ENCODE measurements at regions not wholly inside any gene's neighbourhood (a gene's known extent, or its start where the extent isn't known, plus 50 kb on each side); places are given as distances from the start of the nearest gene placed in this dataset.
"Not testable (repeated sequence)": the region's sequence is repeated elsewhere in the genome, so short reads cannot be mapped to it uniquely, and the experiment has no call there.

GRCh38 chr14:38538053-38538452 is 282.2 kb upstream of the CLEC14A start:
- H3K9me3 ChIP-seq (ENCODE audit: control insufficient read depth, low read length); H3K4me1 ChIP-seq (ENCODE audit: control insufficient read depth in 1 of 2, insufficient read depth in 2 of 2, low read length in 2 of 2); ATAC-seq (ENCODE audit: low FRiP score); H3K4me3 ChIP-seq (ENCODE audit: low read length in 2 of 2); H3K27ac ChIP-seq (ENCODE audit: low read depth in 1 of 2, low read length in 2 of 2); intact Hi-C loops (cut with DNase I); H3K27me3 ChIP-seq (ENCODE audit: control insufficient read depth in 1 of 2, insufficient read depth in 2 of 2, low read length in 1 of 2); DNase-seq; H3K36me3 ChIP-seq (ENCODE audit: control insufficient read depth in 1 of 2, insufficient read depth in 2 of 2, low read length in 1 of 2): not testable (repeated sequence)
- 80 to 86% methylated on average over 5 of the region's 5 CpGs for WGBS, 2 donors

- WGBS, 2 donors, result 51% methylated on average over 4 of the region's 4 CpGs
- DNase-seq, result no peak
- no peak for ATAC-seq (ENCODE audit: low FRiP score)
- Histone ChIP-seq H3K4me3 (ENCODE audit: low read length in 2 of 2) (no peak overlapping the region), H3K36me3 (ENCODE audit: control insufficient read depth in 1 of 2, insufficient read depth in 2 of 2, low read length in 1 of 2) (no peaks in the 10 kb centered on the region), H3K4me1 (ENCODE audit: control insufficient read depth in 1 of 2, insufficient read depth in 2 of 2, low read length in 2 of 2) (no peaks in the 10 kb centered on the region), H3K27me3 (ENCODE audit: control insufficient read depth in 1 of 2, insufficient read depth in 2 of 2, low read length in 1 of 2) (no peaks in the 10 kb centered on the region), H3K27ac (ENCODE audit: low read depth in 1 of 2, low read length in 2 of 2) (no peak overlapping the region), H3K9me3 (ENCODE audit: control insufficient read depth, low read length) (no peaks in the 10 kb centered on the region)
- intact Hi-C loops (cut with DNase I), result no loop called here
These were observed 280.6 kb upstream of the CLEC14A start for GRCh38 chr14:38536376-38537038.

GRCh38 chr14:38528582-38528981 is 272.7 kb upstream of the CLEC14A start:
- H3K4me1 ChIP-seq (ENCODE audit: control insufficient read depth in 1 of 2, insufficient read depth in 2 of 2, low read length in 2 of 2), result no peaks in the 10 kb centered on the region
- no peak for ATAC-seq (ENCODE audit: low FRiP score)
- H3K4me3 ChIP-seq (ENCODE audit: low read length in 2 of 2), result no peak overlapping the region
- no peaks in the 10 kb centered on the region for H3K9me3 ChIP-seq (ENCODE audit: control insufficient read depth, low read length)
- no peaks in the 10 kb centered on the region for H3K27me3 ChIP-seq (ENCODE audit: control insufficient read depth in 1 of 2, insufficient read depth in 2 of 2, low read length in 1 of 2)
- no peak for DNase-seq
- intact Hi-C loops (cut with DNase I), result no loop called here
- H3K27ac ChIP-seq (ENCODE audit: low read depth in 1 of 2, low read length in 2 of 2), result no peak overlapping the region
- no peaks in the 10 kb centered on the region for H3K36me3 ChIP-seq (ENCODE audit: control insufficient read depth in 1 of 2, insufficient read depth in 2 of 2, low read length in 1 of 2)

DNA sequence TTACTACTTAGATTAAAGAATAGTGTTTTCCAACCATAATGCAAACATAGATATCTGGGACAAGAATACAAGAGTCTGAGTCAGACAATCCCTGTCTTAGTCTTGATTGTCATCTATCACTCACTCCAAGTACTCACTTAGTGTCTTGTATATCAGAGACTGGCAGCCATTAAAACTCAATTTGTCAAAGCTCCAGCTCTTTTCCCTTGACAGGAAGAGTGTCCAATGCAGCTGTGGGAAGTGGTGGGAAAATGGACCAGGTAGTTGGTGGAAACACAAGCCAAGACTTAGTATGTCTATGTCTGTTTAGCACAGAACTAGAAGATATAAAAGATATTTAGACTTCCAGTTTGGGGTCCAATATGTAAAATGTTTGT is 271.6 kb upstream of the CLEC14A start:
- no peak overlapping the region for H3K27ac ChIP-seq (ENCODE audit: low read depth in 1 of 2, low read length in 2 of 2)
- no peak overlapping the region for H3K4me3 ChIP-seq (ENCODE audit: low read length in 2 of 2)
- intact Hi-C loops (cut with DNase I), result no loop called here
- H3K36me3 ChIP-seq (ENCODE audit: control insufficient read depth in 1 of 2, insufficient read depth in 2 of 2, low read length in 1 of 2), result no peaks in the 10 kb centered on the region
- H3K9me3 ChIP-seq (ENCODE audit: control insufficient read depth, low read length), result no peaks in the 10 kb centered on the region
- H3K27me3 ChIP-seq (ENCODE audit: control insufficient read depth in 1 of 2, insufficient read depth in 2 of 2, low read length in 1 of 2), result no peaks in the 10 kb centered on the region
- H3K4me1 ChIP-seq (ENCODE audit: control insufficient read depth in 1 of 2, insufficient read depth in 2 of 2, low read length in 2 of 2), result no peaks in the 10 kb centered on the region
- no peak for DNase-seq
- no peak for ATAC-seq (ENCODE audit: low FRiP score)

DNA sequence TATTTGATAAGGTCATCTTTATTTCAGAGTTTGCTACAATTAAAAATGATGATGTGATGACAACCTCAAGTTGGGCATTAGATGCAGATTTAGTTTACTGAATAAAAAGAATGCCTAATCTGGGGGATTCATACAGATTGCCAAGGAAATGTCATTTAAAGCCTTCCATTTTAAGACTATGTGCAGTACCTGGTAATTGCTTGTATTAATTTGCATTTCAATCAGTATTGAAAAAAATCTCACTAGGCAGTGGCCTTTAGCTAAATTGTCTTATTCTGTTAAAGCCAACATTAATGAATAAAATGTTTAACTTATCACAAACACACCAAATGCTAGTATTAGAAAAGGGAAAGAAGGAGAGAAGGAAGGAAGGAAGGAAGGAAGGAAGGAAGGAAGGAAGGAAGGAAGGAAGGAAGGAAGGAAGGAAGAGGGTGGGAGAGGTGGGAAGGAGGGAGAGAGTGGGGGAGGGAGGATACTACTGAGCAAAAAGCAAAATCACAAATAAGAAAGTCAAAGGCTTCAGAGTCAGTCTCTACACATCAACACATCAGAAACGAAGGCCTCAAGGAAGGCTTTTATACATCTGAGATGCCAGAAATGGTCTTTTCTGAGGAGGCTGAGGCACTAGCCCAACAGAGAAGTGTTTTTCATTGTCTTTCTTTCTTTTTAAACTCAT is 271.1 kb upstream of the CLEC14A start:
- 67 to 72% methylated on average over 1 of the region's 1 CpG for WGBS, 2 donors
- H3K36me3 ChIP-seq (ENCODE audit: control insufficient read depth in 1 of 2, insufficient read depth in 2 of 2, low read length in 1 of 2), result no peaks in the 10 kb centered on the region
- no peaks in the 10 kb centered on the region for H3K9me3 ChIP-seq (ENCODE audit: control insufficient read depth, low read length)
- intact Hi-C loops (cut with DNase I), result no loop called here
- no peak overlapping the region for H3K4me3 ChIP-seq (ENCODE audit: low read length in 2 of 2)
- no peak for ATAC-seq (ENCODE audit: low FRiP score)
- no peak for DNase-seq
- no peak overlapping the region for H3K27ac ChIP-seq (ENCODE audit: low read depth in 1 of 2, low read length in 2 of 2)
- H3K4me1 ChIP-seq (ENCODE audit: control insufficient read depth in 1 of 2, insufficient read depth in 2 of 2, low read length in 2 of 2), result no peaks in the 10 kb centered on the region
- no peaks in the 10 kb centered on the region for H3K27me3 ChIP-seq (ENCODE audit: control insufficient read depth in 1 of 2, insufficient read depth in 2 of 2, low read length in 1 of 2)

- no peaks in the 10 kb centered on the region for H3K27me3 ChIP-seq (ENCODE audit: control insufficient read depth in 1 of 2, insufficient read depth in 2 of 2, low read length in 1 of 2)
- H3K36me3 ChIP-seq (ENCODE audit: control insufficient read depth in 1 of 2, insufficient read depth in 2 of 2, low read length in 1 of 2), result no peaks in the 10 kb centered on the region
- intact Hi-C loops (cut with DNase I), result no loop called here
- ATAC-seq (ENCODE audit: low FRiP score) (no peak), DNase-seq (no peak)
- H3K4me1 ChIP-seq (ENCODE audit: control insufficient read depth in 1 of 2, insufficient read depth in 2 of 2, low read length in 2 of 2), result no peaks in the 10 kb centered on the region
- WGBS, 2 donors, result 62 to 65% methylated on average over 2 of the region's 2 CpGs
- H3K9me3 ChIP-seq (ENCODE audit: control insufficient read depth, low read length), result no peaks in the 10 kb centered on the region
- no peak overlapping the region for H3K4me3 ChIP-seq (ENCODE audit: low read length in 2 of 2)
- no peak overlapping the region for H3K27ac ChIP-seq (ENCODE audit: low read depth in 1 of 2, low read length in 2 of 2)
These were observed 269.0 kb upstream of the CLEC14A start for GRCh38 chr14:38524636-38525509.

DNA sequence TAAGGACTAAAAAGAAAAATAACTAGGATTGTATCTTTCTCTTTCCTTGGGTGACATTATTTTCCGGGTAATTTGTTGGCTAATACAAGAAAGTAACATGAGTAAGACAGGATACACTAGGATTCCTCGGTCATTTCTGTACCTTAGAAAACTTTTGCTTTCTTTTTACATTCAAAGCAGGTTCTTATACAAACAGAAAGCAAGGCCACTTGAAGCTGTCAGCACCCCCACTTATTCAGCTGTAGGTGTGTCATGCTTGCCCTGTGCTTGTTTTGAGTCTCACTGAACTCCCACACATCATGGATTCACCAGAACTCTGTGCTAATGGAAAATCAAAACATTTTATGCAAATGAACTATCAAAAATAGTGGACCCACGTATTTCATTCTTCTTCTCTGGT is 266.8 kb upstream of the CLEC14A start:
- 70 to 74% methylated on average over 3 of the region's 3 CpGs for WGBS, 2 donors
- Histone ChIP-seq H3K36me3 (ENCODE audit: control insufficient read depth in 1 of 2, insufficient read depth in 2 of 2, low read length in 1 of 2) (no peaks in the 10 kb centered on the region), H3K4me3 (ENCODE audit: low read length in 2 of 2) (no peak overlapping the region), H3K4me1 (ENCODE audit: control insufficient read depth in 1 of 2, insufficient read depth in 2 of 2, low read length in 2 of 2) (no peaks in the 10 kb centered on the region), H3K9me3 (ENCODE audit: control insufficient read depth, low read length) (no peaks in the 10 kb centered on the region), H3K27me3 (ENCODE audit: control insufficient read depth in 1 of 2, insufficient read depth in 2 of 2, low read length in 1 of 2) (no peaks in the 10 kb centered on the region), H3K27ac (ENCODE audit: low read depth in 1 of 2, low read length in 2 of 2) (no peak overlapping the region)
- no peak for ATAC-seq (ENCODE audit: low FRiP score)
- intact Hi-C loops (cut with DNase I), result no loop called here
- DNase-seq, result no peak

DNA sequence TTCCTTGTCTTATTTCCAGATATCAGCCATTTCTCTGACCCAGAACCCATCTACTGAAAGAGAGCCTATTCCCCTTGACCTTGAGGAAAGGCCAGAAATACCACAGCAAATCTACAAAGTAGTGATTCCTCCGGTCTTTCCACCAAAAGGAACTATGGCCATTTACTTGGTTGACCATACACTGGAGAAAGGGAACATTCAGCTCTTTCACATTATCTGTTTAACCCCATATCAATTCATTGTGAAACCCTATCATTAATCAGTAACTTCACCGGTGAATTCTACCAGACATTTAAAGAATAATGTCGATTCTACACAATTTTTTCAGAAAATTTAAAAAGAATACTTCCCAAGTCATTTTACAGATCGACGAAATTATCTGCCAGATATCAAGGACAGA is 265.7 kb upstream of the CLEC14A start:
- DNase-seq (no peak), ATAC-seq (ENCODE audit: low FRiP score) (no peak)
- intact Hi-C loops (cut with DNase I), result no loop called here
- Histone ChIP-seq H3K4me1 (ENCODE audit: control insufficient read depth in 1 of 2, insufficient read depth in 2 of 2, low read length in 2 of 2) (no peaks in the 10 kb centered on the region), H3K27me3 (ENCODE audit: control insufficient read depth in 1 of 2, insufficient read depth in 2 of 2, low read length in 1 of 2) (no peaks in the 10 kb centered on the region), H3K27ac (ENCODE audit: low read depth in 1 of 2, low read length in 2 of 2) (no peak overlapping the region), H3K4me3 (ENCODE audit: low read length in 2 of 2) (no peak overlapping the region), H3K9me3 (ENCODE audit: control insufficient read depth, low read length) (no peaks in the 10 kb centered on the region), H3K36me3 (ENCODE audit: control insufficient read depth in 1 of 2, insufficient read depth in 2 of 2, low read length in 1 of 2) (no peaks in the 10 kb centered on the region)
- 89% methylated on average over 5 of the region's 5 CpGs for WGBS, 2 donors

DNA sequence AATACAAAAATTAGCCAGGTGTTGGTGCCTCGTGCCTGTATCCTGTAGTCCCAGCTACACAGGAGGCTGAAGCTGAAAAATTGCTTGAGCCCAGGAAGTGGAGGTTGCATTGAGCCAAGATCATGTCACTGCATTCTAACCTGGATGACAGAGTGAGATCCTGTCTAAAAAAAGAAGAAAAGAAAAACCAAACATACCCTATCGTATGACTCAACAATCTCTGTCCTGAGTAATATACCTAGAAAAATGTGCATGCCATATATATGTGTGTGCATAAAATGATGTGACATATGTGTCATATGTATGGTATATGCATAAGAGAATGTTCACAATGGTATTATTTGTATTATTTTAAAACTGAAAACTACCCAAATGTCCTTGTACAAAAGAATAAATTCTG is 261.5 kb upstream of the CLEC14A start:
- WGBS, 2 donors, result 61 to 70% methylated on average over 2 of the region's 2 CpGs
- Histone ChIP-seq H3K9me3 (ENCODE audit: control insufficient read depth, low read length) (no peaks in the 10 kb centered on the region), H3K27ac (ENCODE audit: low read depth in 1 of 2, low read length in 2 of 2) (no peak overlapping the region), H3K4me1 (ENCODE audit: control insufficient read depth in 1 of 2, insufficient read depth in 2 of 2, low read length in 2 of 2) (no peaks in the 10 kb centered on the region), H3K4me3 (ENCODE audit: low read length in 2 of 2) (no peak overlapping the region), H3K36me3 (ENCODE audit: control insufficient read depth in 1 of 2, insufficient read depth in 2 of 2, low read length in 1 of 2) (no peaks in the 10 kb centered on the region), H3K27me3 (ENCODE audit: control insufficient read depth in 1 of 2, insufficient read depth in 2 of 2, low read length in 1 of 2) (no peaks in the 10 kb centered on the region)
- DNase-seq (no peak), ATAC-seq (ENCODE audit: low FRiP score) (no peak)
- intact Hi-C loops (cut with DNase I), result no loop called here

Measured in aorta (tissue), 5 donors.